GM12891 (cell line): ENCODE measurements at regions not wholly inside any gene's neighbourhood (a gene's known extent, or its start where the extent isn't known, plus 50 kb on each side); places are given as distances from the start of the nearest gene placed in this dataset.

Experiments used
- DNase-seq: peaks from one replicate; pipeline ENCODE4 v3.0.0; 2011; ENCODE audit warnings: low spot score; ENCODE audit not compliant: insufficient read length
- FAIRE-seq: peaks from 2 replicates; lab custom pipeline; 2011; peaks lifted over from hg19 to GRCh38; lab: Jason Lieb, UNC
- PAX5 ChIP-seq: IDR thresholded peaks from 2 replicates; pipeline ENCODE4 v1.6.1; 2011; ENCODE audit warnings: low read length, moderate library complexity, mild to moderate bottlenecking; ENCODE audit not compliant: insufficient read depth, severe bottlenecking
- POLR2A ChIP-seq: IDR thresholded peaks from 2 replicates; pipeline ENCODE4 v1.6.1; 2011; ENCODE audit warnings: low read depth, low read length, control low read depth
- POLR2AphosphoS5 ChIP-seq: IDR thresholded peaks from 2 replicates; pipeline ENCODE4 v1.6.1; 2011; ENCODE audit warnings: low read depth, low read length, control low read depth
- POU2F2 ChIP-seq: IDR thresholded peaks from 2 replicates; pipeline ENCODE4 v1.6.1; 2011; ENCODE audit warnings: low read depth, mild to moderate bottlenecking, control low read depth, low read length, moderate library complexity
- SPI1 ChIP-seq: IDR thresholded peaks from 2 replicates; pipeline ENCODE4 v1.6.1; 2011; ENCODE audit warnings: low read depth, low read length, control low read depth
- TAF1 ChIP-seq: IDR thresholded peaks from 2 replicates; pipeline ENCODE4 v1.6.1; 2011; ENCODE audit warnings: low read depth, low read length, control low read depth

- FAIRE-seq, result no peak
- TF ChIP-seq PAX5 (no peak), POLR2AphosphoS5 (no peak), SPI1 (no peak), TAF1 (no peak), POLR2A (no peak), POU2F2 (no peak)
- no peak for DNase-seq
Measured at GRCh38 chr12:88985011-88985410, 367.3 kb downstream of the DUSP6 start.

GRCh38 chr12:88982694-88983093 lies 369.6 kb downstream of the DUSP6 start:
- TF ChIP-seq TAF1 (no peak), PAX5 (no peak)
- DNase-seq (no peak), FAIRE-seq (no peak)

- no peak for TF ChIP-seq POLR2AphosphoS5
- no peak for TF ChIP-seq SPI1
- no peak for TF ChIP-seq POU2F2
- TF ChIP-seq TAF1, result no peak
- no peak for TF ChIP-seq PAX5
- FAIRE-seq (no peak), DNase-seq (no peak)
Measured at GRCh38 chr12:88977115-88977514, 375.2 kb downstream of the DUSP6 start.

- FAIRE-seq (no peak), DNase-seq (no peak)
- TF ChIP-seq PAX5 (no peak), SPI1 (no peak), POU2F2 (no peak), TAF1 (no peak), POLR2AphosphoS5 (no peak), POLR2A (no peak)
Measured at GRCh38 chr12:88973998-88974397, 378.3 kb downstream of the DUSP6 start.

GRCh38 chr12:88970740-88971139 lies 381.6 kb downstream of the DUSP6 start:
- DNase-seq (no peak), FAIRE-seq (no peak)
- TF ChIP-seq POLR2A (no peak), POU2F2 (no peak), POLR2AphosphoS5 (no peak), PAX5 (no peak), SPI1 (no peak), TAF1 (no peak)

GRCh38 chr12:88969127-88969526 lies 383.2 kb downstream of the DUSP6 start:
- FAIRE-seq (no peak), DNase-seq (no peak)
- TF ChIP-seq SPI1, result no peak
- TF ChIP-seq POU2F2, result no peak
- no peak for TF ChIP-seq PAX5
- no peak for TF ChIP-seq POLR2AphosphoS5
- no peak for TF ChIP-seq POLR2A
- TF ChIP-seq TAF1, result no peak

GRCh38 chr12:88960213-88960878 lies 380.1 kb upstream of the KITLG start:
- DNase-seq, result no peak
- TF ChIP-seq POU2F2, result no peak
- no peak for TF ChIP-seq TAF1
- TF ChIP-seq PAX5, result no peak
- TF ChIP-seq POLR2A, result no peak
- TF ChIP-seq SPI1, result no peak
- TF ChIP-seq POLR2AphosphoS5, result no peak
- no peak for FAIRE-seq

GRCh38 chr12:88958946-88959345 lies 378.7 kb upstream of the KITLG start:
- FAIRE-seq (no peak), DNase-seq (no peak)
- TF ChIP-seq TAF1 (no peak), PAX5 (no peak), POLR2A (no peak), POU2F2 (no peak), POLR2AphosphoS5 (no peak), SPI1 (no peak)

GRCh38 chr12:88958153-88958552 lies 377.9 kb upstream of the KITLG start:
- no peak for DNase-seq
- no peak for FAIRE-seq
- TF ChIP-seq POLR2A (no peak), PAX5 (no peak), SPI1 (no peak), POLR2AphosphoS5 (no peak), TAF1 (no peak), POU2F2 (no peak)

- no peak for TF ChIP-seq SPI1
- TF ChIP-seq TAF1, result no peak
- no peak for TF ChIP-seq POLR2A
- no peak for TF ChIP-seq POLR2AphosphoS5
- no peak for TF ChIP-seq POU2F2
- no peak for TF ChIP-seq PAX5
- FAIRE-seq, result no peak
- no peak for DNase-seq
Measured at GRCh38 chr12:88957358-88957757, 377.1 kb upstream of the KITLG start.

- TF ChIP-seq POLR2A (no peak), PAX5 (no peak), SPI1 (no peak), POU2F2 (no peak), POLR2AphosphoS5 (no peak), TAF1 (no peak)
- FAIRE-seq (no peak), DNase-seq (no peak)
Measured at GRCh38 chr12:88955531-88955930, 375.3 kb upstream of the KITLG start.
